ENCODE measurements at regions not wholly inside any gene's neighbourhood (a gene's known extent, or its start where the extent isn't known, plus 50 kb on each side); places are given as distances from the start of the nearest gene placed in this dataset.

DNA sequence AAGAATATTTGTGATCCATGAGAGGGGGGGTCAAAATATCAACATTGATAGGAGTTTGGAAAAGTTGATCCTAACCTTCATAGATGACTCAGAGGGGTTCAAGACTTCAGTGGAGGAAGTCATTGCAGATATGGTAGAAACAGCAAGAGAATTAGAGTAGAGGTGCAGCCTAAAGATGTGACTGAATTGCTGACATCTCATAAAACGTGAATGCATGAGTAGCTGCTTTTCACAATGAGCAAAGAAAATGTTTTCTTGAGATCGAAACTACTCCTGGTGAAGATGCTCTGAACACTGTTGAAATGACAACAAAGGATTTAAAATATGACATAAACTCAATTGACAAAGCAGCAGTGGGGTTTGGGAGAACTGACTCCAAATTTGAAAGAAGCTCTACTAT is 700.7 kb upstream of the FZD8 start:
- TF ChIP-seq, protein P1, sequence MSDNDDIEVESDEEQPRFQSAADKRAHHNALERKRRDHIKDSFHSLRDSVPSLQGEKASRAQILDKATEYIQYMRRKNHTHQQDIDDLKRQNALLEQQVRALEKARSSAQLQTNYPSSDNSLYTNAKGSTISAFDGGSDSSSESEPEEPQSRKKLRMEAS (IDR thresholded peaks at IDR 0.05), result no peak
- TF ChIP-seq EP300 (IDR thresholded peaks at IDR 0.05; ENCODE audit: borderline replicate concordance), result no peak
- no peak for TF ChIP-seq CEBPB (IDR thresholded peaks at IDR 0.05)
- no peak for TF ChIP-seq CREB1 (IDR thresholded peaks at IDR 0.05; ENCODE audit: low read depth)
- TF ChIP-seq, protein P2, sequence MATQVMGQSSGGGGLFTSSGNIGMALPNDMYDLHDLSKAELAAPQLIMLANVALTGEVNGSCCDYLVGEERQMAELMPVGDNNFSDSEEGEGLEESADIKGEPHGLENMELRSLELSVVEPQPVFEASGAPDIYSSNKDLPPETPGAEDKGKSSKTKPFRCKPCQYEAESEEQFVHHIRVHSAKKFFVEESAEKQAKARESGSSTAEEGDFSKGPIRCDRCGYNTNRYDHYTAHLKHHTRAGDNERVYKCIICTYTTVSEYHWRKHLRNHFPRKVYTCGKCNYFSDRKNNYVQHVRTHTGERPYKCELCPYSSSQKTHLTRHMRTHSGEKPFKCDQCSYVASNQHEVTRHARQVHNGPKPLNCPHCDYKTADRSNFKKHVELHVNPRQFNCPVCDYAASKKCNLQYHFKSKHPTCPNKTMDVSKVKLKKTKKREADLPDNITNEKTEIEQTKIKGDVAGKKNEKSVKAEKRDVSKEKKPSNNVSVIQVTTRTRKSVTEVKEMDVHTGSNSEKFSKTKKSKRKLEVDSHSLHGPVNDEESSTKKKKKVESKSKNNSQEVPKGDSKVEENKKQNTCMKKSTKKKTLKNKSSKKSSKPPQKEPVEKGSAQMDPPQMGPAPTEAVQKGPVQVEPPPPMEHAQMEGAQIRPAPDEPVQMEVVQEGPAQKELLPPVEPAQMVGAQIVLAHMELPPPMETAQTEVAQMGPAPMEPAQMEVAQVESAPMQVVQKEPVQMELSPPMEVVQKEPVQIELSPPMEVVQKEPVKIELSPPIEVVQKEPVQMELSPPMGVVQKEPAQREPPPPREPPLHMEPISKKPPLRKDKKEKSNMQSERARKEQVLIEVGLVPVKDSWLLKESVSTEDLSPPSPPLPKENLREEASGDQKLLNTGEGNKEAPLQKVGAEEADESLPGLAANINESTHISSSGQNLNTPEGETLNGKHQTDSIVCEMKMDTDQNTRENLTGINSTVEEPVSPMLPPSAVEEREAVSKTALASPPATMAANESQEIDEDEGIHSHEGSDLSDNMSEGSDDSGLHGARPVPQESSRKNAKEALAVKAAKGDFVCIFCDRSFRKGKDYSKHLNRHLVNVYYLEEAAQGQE (IDR thresholded peaks at IDR 0.05; ENCODE audit: low read depth), result no peak
- TF ChIP-seq ZBTB7A (IDR thresholded peaks at IDR 0.05; ENCODE audit: low read depth), result no peak
- TF ChIP-seq NFIC (IDR thresholded peaks at IDR 0.05), result no peak
- no peak for TF ChIP-seq TAF1 (IDR thresholded peaks at IDR 0.05; ENCODE audit: low read depth)
- no peak for TF ChIP-seq FOXM1 (IDR thresholded peaks at IDR 0.05; ENCODE audit: borderline replicate concordance, low read depth)
- TF ChIP-seq YY1 (IDR thresholded peaks at IDR 0.05; ENCODE audit: low read depth), result no peak
- TF ChIP-seq, protein P3, sequence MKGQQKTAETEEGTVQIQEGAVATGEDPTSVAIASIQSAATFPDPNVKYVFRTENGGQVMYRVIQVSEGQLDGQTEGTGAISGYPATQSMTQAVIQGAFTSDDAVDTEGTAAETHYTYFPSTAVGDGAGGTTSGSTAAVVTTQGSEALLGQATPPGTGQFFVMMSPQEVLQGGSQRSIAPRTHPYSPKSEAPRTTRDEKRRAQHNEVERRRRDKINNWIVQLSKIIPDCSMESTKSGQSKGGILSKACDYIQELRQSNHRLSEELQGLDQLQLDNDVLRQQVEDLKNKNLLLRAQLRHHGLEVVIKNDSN (IDR thresholded peaks at IDR 0.05), result no peak
- TF ChIP-seq RAD21 (IDR thresholded peaks at IDR 0.05; ENCODE audit: low read depth), result no peak
- no peak for TF ChIP-seq TCF12 (IDR thresholded peaks at IDR 0.05; ENCODE audit: low read depth)
- no peak for TF ChIP-seq TEAD4 (IDR thresholded peaks at IDR 0.05)
- no peak for TF ChIP-seq EGR1 (IDR thresholded peaks at IDR 0.05)

DNA sequence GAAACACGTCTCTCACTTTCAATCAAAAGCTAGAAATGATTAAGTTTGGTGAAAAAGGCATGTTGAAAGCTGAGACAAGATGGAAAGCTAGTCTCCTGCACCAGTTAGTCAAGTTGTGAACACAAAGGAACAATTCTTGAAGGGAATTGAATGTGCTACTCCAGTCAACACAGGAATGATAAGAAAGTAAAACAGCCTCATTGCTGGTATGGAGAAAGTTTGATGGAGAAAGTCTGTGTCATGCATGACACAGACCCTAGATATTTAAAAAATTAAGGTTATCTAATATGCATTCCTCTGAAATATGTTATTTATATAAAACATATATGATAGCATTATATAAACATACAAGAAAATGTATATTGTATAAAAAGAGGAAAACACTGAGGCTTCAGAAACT is 699.4 kb upstream of the FZD8 start:
- TF ChIP-seq, protein P1 (IDR thresholded peaks at IDR 0.05), result no peak
- TF ChIP-seq, protein P3 (IDR thresholded peaks at IDR 0.05), result no peak
- TF ChIP-seq, protein P2 (IDR thresholded peaks at IDR 0.05; ENCODE audit: low read depth), result no peak
- TF ChIP-seq CREB1 (IDR thresholded peaks at IDR 0.05; ENCODE audit: low read depth) (no peak), NFIC (IDR thresholded peaks at IDR 0.05) (no peak), FOXM1 (IDR thresholded peaks at IDR 0.05; ENCODE audit: borderline replicate concordance, low read depth) (no peak), CEBPB (IDR thresholded peaks at IDR 0.05) (no peak), RAD21 (IDR thresholded peaks at IDR 0.05; ENCODE audit: low read depth) (no peak)

DNA sequence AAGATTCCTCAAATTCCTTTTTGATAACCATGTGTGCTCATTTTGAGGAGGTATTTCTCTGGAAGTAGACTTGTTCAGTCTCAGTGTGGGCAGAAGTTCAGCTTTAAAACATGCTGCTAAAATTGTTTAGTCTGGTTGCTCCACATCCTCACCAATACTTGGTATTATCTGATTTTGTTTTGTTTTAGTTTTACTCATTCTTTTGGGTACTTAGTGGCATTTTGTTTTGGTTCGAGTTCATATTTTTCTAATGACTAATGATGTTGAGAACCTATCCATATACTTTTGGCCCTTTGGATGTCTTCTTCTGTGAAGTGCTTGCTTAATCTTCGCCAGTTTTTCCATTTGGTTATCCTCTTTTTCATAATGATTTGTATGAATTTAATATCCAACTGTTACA is 694.2 kb upstream of the FZD8 start:
- TF ChIP-seq ZBTB7A (IDR thresholded peaks at IDR 0.05; ENCODE audit: low read depth), result no peak
- no peak for TF ChIP-seq TAF1 (IDR thresholded peaks at IDR 0.05; ENCODE audit: low read depth)
- TF ChIP-seq NFIC (IDR thresholded peaks at IDR 0.05), result no peak
- TF ChIP-seq EGR1 (IDR thresholded peaks at IDR 0.05), result no peak
- TF ChIP-seq, protein P3 (IDR thresholded peaks at IDR 0.05), result no peak
- no peak for TF ChIP-seq TEAD4 (IDR thresholded peaks at IDR 0.05)
- TF ChIP-seq, protein P1 (IDR thresholded peaks at IDR 0.05), result no peak
- no peak for TF ChIP-seq CEBPB (IDR thresholded peaks at IDR 0.05)
- TF ChIP-seq RAD21 (IDR thresholded peaks at IDR 0.05; ENCODE audit: low read depth), result no peak
- TF ChIP-seq EP300 (IDR thresholded peaks at IDR 0.05; ENCODE audit: borderline replicate concordance), result no peak

DNA sequence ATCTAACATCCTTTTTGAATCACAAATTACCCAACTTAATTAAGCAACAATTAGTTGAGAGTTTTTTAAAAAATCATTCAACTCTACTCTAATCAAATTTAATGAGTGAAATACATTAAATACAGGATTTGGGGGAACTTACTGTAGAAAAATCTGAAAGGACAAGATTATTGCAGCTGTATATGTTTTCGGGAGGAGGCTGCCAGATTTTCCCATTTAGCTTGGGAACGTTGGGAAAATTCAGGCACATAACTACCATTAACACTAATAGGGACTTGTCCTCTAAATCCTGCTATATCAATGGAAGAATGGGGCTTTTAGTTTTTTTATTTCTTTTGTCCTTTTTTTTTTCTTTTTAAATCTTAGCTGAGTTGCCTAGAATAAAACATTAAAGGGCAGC is 691.4 kb upstream of the FZD8 start:
- TF ChIP-seq EP300 (IDR thresholded peaks at IDR 0.05; ENCODE audit: borderline replicate concordance) (no peak), TAF1 (IDR thresholded peaks at IDR 0.05; ENCODE audit: low read depth) (no peak), RAD21 (IDR thresholded peaks at IDR 0.05; ENCODE audit: low read depth) (no peak), EGR1 (IDR thresholded peaks at IDR 0.05) (no peak), FOXM1 (IDR thresholded peaks at IDR 0.05; ENCODE audit: borderline replicate concordance, low read depth) (no peak), NFIC (IDR thresholded peaks at IDR 0.05) (no peak), TEAD4 (IDR thresholded peaks at IDR 0.05) (no peak), CREB1 (IDR thresholded peaks at IDR 0.05; ENCODE audit: low read depth) (no peak), CEBPB (IDR thresholded peaks at IDR 0.05) (no peak), TCF12 (IDR thresholded peaks at IDR 0.05; ENCODE audit: low read depth) (no peak), YY1 (IDR thresholded peaks at IDR 0.05; ENCODE audit: low read depth) (no peak), ZBTB7A (IDR thresholded peaks at IDR 0.05; ENCODE audit: low read depth) (no peak)
- TF ChIP-seq, protein P2 (IDR thresholded peaks at IDR 0.05; ENCODE audit: low read depth), result no peak
- TF ChIP-seq, protein P1 (IDR thresholded peaks at IDR 0.05), result no peak
- TF ChIP-seq, protein P3 (IDR thresholded peaks at IDR 0.05), result no peak
